ENCODE measurements at regions not wholly inside any gene's neighbourhood (a gene's known extent, or its start where the extent isn't known, plus 50 kb on each side); places are given as distances from the start of the nearest gene placed in this dataset.
A peak's percentile ranks its signal among the peaks of the same experiment; 100 is the strongest.

DNA sequence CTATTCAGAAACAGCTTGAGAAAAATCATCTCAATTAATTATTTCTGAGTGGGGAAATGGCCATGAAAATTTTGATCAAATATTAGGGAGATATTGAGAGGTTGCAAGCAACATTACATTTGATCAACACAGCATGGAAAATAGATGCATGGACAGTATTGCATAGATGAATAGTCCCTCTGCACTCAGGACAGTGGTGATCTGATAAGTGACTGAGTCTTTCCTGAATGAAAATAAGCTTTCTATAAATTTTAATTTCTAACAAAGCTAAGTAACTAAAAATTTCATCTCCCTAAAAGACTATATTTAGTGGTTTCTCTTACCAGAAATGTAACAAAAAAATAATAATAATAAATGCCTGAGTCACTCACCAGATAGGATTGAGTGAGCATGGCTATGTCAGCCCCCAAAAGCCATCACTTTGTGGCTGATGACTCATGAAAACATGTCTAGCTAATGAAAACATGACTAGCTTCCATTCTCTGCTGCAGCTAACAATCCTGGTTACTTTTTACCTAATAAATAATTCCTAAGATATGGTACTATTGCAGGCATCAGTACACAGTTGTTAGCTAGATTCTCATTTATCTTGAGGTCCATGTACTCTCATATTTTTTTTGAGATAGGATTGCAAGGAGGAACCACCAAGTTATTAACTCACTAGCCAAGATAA, 1294.8 kb upstream of the ACO1 start:
- DNase-seq: no peak

DNA sequence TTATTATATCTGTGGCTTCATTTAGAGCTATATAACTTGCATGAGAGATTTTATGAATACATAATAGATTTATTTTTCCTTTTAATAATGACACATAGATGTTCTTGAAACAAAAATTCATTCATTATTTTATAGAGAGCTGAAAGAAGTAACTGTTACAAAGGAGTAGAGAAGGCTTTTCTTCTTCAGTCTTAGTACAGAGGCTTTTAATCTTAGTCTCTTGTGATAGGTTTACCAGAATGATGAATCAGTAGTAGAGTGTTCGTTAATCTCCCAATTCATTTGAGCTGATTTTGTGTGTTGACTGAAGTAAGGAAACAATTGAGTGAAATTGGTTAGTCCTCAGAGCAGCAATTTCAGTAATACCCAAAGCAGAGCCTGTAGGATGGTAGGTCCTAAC, 1284.1 kb upstream of the ACO1 start:
- DNase-seq: no peak

DNA sequence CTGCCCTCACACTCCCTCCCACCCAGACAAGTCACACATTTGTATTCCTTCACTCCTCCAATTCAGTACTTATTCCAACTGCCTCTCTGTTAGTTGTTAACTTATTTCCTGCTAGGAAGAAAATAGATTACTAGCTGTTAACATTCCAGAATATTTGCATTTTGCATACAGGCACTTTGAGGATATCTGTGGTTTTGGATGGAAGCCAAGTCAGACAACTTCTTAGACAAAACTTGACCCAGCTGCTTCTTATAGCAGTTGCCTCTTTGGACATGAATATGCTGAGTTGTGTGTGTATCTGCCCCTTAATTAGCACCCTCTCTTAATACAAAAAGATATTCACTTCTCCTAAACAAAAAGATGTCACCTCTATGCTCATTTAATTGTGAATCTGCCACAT, 1280.6 kb upstream of the ACO1 start:
- DNase-seq: no peak

- no peak for DNase-seq
These were observed 1280.2 kb upstream of the ACO1 start for GRCh38 chr9:31104249-31104648.

- no peak for DNase-seq
These were observed 1272.0 kb upstream of the ACO1 start for GRCh38 chr9:31112491-31112890.

DNA sequence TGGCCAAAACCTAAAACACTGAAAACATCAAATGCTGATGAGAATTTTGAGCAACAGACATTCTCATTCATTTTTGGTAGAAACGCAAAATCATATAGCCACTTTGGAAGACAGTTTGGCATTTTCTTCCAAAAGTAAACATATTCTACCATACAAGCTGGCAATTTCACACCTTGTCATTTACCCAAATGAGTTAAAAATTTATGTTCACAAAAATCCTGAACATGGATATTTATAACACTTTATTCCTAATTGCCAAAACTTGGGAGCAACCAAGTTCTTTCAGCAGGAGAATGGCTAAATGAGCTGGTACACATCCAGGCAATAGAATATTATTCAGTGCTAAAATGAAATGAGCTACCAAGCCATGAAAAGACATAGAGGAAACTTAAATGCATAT, 1270.1 kb upstream of the ACO1 start:
- DNase-seq: no peak

DNA sequence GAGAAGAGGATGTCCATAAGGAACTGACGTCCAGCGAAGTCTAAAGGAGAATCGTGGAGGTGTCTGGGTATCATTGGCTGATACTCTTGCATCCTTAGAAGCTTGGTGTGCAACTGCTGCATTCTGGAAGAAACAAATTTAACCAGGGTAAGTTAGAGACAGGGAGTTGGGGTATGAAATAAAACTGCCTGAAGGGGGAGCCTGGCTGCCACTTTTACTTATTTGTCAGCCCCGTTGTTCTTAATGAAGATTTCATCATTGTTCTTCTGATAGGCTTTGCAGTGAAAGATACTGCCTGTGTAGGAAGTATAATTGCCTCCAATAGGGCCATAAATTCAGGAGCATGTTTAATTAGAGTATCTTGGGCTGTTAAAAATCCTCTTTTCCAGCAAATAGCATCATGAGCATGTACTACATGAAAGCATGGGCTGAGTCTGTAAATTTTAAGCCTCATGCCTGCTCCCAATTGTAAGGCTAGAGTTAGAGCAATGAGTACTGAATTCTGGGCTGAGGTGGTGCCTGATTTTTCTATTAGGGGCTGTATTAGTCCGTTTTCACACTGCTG, 1264.5 kb upstream of the ACO1 start:
- DNase-seq: peak; percentile 12

DNA sequence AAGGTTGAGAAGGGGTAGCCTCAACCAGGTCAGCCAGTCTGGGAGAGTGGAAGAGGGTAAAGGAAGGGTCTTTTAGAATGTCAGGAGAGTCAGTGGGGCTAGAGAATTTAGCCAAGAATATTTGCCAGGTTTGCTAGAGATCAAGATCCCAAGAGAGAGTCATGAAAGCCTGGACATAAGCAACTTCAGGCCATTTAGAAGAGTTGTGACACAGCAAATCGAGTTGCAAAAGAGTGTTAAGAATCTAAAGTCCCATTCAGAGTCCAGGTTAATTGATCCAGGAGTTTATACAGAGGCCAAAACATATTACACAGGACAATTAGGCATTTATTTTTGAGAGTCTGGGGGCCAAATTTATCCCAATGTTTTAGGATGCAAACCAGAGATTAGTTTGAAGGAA, 1260.1 kb upstream of the ACO1 start:
- no peak for DNase-seq

GRCh38 chr9:31135567-31135966, 1248.9 kb upstream of the ACO1 start:
- no peak for DNase-seq

GRCh38 chr9:31136524-31136923, 1247.9 kb upstream of the ACO1 start:
- DNase-seq: no peak

DNA sequence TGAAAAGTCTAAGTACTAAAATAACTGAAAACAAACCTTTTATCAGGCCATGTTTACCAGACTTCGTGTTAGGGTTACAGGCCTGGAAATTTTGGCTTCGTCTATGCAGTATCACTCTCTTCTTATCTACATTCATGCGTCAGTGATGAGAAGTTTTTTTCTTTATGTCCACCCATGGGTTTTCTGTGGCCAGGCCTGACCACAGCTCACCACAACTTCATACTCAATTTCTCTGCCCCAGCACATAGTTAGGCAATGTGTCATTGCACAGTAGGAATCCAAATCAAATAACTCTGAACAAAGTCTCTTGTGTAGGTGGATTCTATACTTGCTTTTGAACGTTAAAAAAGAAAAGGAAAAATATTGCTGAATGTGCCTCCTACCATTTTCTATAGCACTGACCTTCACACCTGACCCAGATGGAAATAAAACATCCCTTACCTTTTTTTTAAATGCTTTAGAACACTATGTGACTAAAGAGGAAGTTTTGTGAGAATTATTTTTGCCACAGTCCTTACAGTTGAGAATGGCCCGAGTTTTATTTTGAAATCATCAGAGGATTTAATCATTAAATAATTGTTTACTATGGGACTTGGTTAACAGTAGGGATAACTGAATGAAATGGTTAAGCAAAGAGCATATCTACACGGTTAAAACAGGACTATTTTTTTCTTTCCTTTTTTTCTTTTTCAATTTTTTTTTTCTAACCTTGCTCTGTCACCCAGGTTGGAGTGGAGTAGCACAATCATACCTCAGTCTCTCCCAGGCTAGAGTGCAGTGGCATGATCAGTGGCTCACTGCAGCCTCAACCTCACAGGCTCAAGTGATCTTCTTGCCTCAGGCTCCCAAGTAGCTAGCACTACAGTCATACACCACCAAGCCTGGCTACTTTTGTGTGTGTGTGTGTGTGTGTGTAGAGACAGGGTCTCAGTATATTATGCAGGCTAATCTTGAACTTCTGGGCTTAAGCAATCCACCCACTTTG, 1247.0 kb upstream of the ACO1 start:
- DNase-seq: no peak

GRCh38 chr9:31140316-31140715, 1244.1 kb upstream of the ACO1 start:
- no peak for DNase-seq

DNA sequence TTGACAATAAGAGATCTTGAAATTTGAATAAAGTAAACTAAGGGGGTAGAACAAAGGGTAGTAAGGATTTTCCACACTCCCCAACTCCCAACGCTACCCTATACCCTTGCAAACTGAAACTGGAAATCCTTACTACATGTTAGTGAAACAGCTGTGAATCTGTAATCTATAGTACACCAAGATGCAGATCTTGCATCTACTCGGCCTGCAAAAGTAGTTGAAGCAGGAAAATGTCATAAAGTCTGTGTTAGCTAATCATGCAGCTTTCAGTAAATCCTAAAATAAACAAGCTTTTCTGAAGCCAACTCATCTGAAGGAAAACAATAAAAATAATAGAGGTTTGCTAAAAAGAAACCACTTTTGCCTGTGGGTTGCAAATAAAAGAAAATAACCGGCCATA, 1242.0 kb upstream of the ACO1 start:
- DNase-seq: no peak

DNA sequence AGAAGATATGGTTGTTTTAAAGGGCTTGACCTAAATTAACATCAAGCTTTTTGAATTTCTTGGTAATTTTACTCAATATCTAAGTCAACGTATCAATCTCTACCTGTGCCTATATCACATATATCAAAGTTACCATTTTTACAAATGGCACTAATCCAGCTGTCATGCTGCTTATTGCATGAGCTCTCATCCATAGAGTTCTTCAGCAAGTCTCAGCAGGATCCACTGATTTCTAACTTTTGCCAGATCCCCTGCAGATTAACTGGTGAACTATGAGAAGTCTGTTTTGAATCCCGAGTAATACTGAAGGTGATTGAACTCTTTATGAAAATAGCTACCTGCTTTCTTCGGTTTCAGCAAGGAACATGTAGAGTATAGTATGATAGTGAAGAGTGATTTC, 1239.8 kb upstream of the ACO1 start:
- DNase-seq: no peak

DNA sequence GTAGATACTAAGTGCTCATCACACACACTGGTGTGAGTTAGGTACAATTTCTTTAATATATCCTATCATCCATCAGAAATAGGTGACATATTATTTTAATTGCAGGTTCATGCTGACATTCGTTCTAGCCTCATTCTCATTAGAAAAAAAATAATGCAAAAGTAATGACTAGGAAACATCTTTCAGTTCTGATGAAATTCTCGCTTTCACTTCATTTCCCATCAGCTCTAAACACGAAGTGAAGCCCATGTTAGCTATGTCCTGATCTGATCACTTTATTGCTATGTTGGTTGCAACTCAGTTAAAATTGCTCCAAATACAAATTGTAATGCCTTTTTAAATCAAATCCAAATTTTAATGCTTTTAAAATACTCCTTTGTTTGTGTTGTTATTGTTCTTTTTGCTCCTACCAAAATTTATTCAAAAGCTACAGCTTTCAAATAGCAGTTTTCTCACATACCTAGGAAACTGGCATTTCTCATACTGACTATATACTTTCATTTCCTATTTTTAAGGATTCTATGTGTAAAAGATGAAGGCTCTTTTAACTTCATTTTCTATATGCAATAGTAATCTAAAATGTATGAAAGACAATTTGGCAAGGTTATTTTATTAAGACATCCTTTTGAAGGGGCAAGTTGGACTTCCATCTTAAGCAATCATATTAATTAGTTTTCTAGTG, 1237.8 kb upstream of the ACO1 start:
- no peak for DNase-seq

DNA sequence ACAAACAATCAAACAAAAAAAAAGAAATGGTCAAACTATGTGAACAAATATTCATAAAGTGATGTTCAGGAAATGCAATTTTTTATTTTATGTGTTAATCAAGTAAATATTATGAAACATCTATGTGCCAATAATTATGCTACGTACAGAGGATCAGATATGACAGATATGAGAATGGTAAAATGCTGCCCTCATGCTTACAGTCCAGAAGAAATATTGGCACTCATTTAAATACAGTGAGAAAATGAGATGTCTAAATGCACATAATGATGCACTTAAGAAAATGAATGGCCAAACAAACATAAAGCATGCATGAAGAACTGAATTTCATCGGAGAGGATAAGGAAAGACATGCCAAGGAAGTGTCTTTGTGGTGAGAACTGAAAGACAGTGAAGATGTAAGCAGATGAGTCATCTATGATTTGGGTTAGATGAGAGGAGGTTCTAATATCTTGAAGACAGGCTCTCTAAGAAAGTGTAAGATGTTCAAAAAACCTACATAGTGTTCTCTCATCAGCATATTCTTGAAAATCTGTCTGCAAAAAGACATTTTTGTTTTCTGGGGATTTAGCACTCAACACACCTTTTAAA, 1231.1 kb upstream of the ACO1 start:
- no peak for DNase-seq

- DNase-seq: no peak
These were observed 1217.9 kb upstream of the ACO1 start for GRCh38 chr9:31166516-31166915.

GRCh38 chr9:31168161-31168560, 1216.3 kb upstream of the ACO1 start:
- DNase-seq: no peak

DNA sequence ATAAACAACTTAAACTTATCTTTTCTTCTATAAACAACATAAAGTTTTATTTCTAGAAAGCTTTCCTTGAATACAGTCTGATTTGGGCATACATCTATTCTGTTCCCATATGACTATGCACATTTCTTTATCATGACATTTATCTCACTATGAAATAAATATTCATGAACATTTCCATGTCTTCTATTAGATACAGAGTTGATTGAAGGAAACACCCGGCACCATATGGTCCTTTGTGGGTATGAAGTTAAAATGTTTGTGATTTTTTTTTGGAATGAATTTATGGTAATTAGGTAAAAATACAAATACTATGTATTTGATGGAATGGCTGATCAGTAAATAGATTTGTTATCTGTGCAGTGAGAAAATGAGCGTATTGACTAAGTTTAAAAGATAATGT, 1209.8 kb upstream of the ACO1 start:
- no peak for DNase-seq

GRCh38 chr9:31183866-31184265, 1200.6 kb upstream of the ACO1 start:
- DNase-seq: no peak

DNA sequence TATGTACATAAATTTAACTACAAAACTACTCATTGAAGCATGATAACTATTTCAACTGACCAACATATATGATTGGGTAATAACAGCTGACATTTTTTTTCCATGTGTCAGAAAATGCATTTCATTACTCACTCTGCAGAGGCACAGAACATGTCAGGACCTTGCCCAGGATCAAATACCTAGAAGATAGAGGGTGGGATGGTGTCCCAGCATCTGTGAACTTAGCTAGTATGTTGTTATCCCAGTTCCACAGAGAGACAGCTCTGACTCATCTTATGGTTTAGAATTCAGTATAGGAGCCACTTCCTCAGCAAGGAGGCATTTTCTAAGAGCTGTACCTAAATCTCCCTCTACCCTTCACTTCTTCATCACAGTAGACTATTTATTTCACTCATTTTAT, 1198.6 kb upstream of the ACO1 start:
- no peak for DNase-seq

GRCh38 chr9:31188496-31188895, 1195.9 kb upstream of the ACO1 start:
- DNase-seq: no peak

GRCh38 chr9:31210978-31211570, 1173.4 kb upstream of the ACO1 start:
- peak; percentile 17 for DNase-seq
